Tibial nerve (tissue), 4 donors: ENCODE measurements at regions not wholly inside any gene's neighbourhood (a gene's known extent, or its start where the extent isn't known, plus 50 kb on each side); places are given as distances from the start of the nearest gene placed in this dataset.

Experiments used
- CTCF ChIP-seq, 5 experiments: fragments of 200-600 bp in 3 of 5; fragments of 450-650 bp in 2 of 5; sonication (generic) in 3 of 5; IDR thresholded peaks; one replicate each; pipeline ENCODE4 v1.5.1; 2016 to 2019; ENCODE audit warnings: antibody characterized with exemption in 5 of 5, mild to moderate bottlenecking in 3 of 5, moderate library complexity in 2 of 5
- EP300 ChIP-seq, 2 donors: sonication (generic); formaldehyde crosslinking; IDR thresholded peaks; one replicate each; pipeline ENCODE4 v1.6.1; 2017; ENCODE audit warnings: antibody characterized with exemption in 2 of 2, mild to moderate bottlenecking in 1 of 2
- POLR2A ChIP-seq, 2 donors: fragments of 450-650 bp; IDR thresholded peaks; one replicate each; pipeline ENCODE4 v1.6.1; 2017; ENCODE audit warnings: antibody characterized with exemption in 2 of 2, mild to moderate bottlenecking in 2 of 2, moderate library complexity in 2 of 2

GRCh38 chr15:37880009-37880834 is 54.2 kb upstream of the TMCO5A start:
- TF ChIP-seq EP300 (IDR thresholded peaks at IDR 0.05) = no peak
- TF ChIP-seq CTCF (IDR thresholded peaks at IDR 0.05) = peak; percentile 28 to 44 (median 34)
- TF ChIP-seq POLR2A (IDR thresholded peaks at IDR 0.05) = no peak
